ENCODE measurements at regions not wholly inside any gene's neighbourhood (a gene's known extent, or its start where the extent isn't known, plus 50 kb on each side); places are given as distances from the start of the nearest gene placed in this dataset.
"Not testable (repeated sequence)": the region's sequence is repeated elsewhere in the genome, so short reads cannot be mapped to it uniquely, and the experiment has no call there.

DNA sequence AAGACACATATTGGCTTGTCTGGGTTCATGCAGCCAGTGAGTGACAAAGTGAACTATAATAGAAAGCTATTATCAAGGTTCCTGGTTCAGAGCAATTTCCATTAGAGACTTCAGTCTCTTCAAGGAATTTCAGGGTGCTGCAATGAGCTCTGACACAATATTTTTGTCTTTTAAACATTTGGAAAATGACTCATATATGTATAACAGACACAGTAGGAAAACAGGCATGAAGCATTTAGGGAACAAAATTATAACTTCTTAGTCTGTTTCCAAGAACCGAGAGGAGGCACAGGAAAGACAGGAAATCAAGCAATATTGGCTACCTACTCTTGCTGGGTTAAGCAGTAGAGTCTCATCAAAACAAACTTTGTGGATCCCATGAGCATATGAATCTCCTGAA is 170.4 kb downstream of the PTPRC start:
- DNase-seq, result no peak

DNA sequence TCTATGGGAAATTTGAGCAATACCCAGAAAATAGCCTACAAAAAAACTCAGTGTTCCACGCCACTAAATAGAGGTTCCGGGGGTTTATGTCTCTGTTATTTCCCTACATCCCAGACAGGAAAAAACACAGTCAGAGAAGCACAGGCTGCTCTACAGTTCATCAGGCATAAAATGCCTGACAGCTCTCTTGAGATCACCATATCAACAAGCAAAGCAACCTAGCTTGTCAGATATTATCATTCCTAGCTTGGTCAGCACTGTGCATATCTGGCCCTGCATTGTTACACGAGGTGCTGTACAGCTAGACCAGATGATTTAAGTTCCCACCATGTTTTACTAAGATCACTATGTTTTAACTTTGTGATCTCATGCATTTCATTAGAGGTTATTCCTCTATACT is 172.6 kb downstream of the PTPRC start:
- DNase-seq, result no peak

DNA sequence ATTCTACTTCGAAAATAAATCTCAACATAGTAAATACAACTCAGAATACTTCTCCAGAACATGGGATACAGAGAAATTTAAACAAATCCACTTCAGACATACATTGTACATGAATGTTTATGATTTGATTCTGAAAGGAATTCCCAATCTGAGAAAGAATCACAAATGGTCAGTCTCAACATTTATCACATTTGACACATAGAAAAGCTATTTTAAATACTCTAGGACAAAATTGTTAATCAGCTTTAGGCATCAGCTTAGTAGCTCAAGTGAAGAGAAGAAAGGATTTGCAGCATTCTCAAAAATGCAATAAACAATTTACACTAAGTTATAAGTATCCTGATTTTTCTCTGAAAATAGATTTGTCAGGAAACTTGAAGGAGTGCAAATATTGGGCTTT is 184.8 kb downstream of the PTPRC start:
- no peak for DNase-seq

DNA sequence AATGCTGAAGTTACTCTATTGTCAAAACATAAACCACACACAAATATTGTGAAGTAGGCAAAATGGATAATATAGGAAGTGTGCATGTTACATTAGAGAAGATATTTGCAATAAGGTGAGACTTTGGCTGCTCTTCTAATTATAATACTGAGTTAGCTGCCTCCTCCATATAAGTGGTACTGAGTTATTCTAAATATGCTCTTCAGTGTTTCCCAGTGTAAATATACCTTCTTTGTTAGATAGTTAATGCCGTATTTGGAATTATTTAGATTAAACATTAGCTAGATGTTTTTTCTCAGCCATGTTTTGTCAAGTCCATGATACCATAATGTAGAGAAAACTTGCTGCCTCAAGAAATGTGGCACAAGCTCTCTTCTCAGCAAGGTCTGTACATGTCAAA is 186.4 kb downstream of the PTPRC start:
- DNase-seq, result no peak

DNA sequence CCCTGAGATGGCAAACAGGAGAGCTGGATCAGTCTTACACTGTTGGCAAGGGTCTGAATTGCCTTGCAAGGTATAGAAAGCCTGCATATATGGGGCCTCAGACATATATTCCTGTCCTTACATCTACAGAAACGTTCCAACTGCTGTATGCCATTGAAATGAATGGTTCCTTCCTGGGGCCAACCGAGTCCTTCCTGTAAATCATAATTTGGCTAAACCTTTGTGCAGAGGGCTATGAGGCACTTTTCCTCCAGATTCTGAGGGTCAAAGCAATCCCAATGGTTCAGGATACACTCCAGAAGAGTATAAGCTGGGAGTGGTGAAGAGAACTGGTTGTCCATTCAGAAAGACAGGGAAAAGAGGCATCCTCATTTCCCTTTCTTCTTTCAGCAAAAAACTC is 190.5 kb downstream of the PTPRC start:
- DNase-seq, result no peak

DNA sequence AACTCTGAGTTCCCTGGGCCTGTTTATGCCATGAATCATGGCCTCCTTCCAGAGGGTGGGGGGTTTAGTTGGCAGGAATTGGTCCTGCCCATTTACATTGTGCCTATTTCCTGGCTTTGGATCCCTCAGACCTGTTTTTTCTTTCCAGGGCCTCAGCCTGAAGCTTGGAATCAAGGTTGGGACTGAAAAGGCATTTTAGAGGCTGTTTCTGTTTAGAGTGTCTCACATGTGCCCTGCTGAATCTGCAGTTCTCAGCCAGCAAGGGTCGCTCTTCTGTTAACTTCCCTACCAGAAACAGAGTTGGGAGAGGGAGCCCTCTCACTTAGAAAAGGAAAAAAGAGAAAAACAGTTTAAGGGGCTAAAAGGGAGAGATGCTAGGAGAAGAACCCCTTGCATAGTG is 191.1 kb downstream of the PTPRC start:
- no peak for DNase-seq

DNA sequence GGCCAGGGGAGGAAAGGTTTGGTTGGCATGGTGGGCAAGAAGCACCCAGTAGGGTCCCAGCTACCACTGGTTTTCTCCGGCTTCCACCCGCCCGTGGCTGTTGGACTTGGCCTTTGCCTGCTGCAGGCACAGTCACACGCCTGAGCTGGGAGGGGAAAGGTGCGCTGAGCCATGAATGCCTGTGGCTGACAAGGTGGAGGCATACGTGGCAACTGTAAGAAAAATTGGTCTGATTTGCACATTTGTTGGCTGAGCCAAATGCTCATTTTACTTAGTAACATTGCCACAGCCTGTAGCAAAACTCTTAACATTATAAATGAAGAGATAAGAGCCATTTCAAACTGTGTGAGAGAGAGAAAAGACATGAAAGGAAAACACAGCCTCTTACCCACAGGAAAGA is 191.6 kb downstream of the PTPRC start:
- DNase-seq, result no peak

DNA sequence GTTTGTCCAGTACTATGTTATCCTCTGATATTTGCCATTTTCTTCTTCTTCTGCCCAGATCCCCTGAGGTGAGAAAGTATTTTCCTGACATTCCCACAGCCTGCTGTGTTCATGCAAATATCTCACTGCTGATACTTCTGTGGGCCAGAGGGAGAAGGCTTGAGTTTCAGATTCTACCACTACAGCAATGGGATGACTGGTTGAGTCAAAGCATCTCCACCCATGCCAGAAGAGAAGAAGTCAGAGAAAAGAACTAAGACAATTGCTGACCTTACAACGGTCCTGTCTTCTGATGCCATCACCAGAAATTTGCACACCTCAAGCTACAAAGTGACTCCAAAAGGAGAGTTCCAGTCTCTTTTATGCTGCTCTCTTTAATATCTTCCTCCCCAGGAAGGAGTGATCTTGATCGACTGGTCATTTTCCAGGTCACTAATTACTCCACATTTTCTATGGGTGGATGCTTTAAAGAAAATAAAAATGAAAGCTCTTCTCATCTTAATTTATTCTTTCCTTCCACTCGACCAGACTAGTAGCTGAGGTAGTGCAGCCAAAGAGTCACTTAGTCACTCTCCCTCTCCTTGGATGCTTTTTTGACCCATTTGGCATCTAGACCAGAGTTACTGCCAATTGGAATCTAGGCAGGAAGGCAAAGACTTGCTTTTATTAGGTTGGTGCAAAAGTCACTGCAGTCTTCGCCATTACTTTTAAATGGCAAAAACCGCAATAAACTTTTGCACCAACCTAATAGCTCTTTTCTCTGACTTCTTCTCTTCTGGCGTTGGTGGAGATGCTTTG is 195.1 kb downstream of the PTPRC start:
- no peak for DNase-seq

DNA sequence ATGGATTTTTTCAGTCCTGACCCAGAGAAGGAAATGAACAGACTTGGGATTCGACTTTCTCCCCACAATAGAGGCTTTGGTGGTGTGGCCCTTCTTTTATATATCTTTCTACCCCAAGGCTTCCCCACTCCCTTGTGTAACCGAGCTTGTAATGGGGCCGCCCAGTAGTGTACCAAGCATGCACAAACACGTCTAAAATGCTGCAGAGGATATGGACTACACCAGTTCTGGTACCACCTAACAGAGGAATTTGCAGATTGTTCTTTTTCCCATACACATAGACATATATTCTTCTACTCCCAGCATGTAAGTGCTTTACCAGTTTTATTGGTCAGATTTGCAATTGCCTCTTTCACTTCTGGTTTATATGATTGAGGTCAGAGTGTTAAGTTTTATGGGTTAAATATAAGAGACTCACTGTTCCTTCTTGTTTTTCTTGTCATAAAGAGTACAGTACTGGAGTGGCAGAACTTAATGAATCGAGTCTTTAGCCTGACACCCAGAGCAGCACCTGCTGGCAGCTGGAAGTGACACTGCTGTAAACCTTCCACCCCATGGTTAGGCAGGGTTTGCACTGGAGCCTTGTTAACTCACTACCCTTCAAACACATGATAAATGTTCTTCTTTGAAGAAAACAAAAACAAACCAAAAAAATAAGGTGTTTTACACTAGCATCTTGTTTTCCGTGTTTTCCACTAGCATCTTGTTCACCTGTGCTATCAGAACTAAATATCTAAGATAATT is 198.6 kb downstream of the PTPRC start:
- DNase-seq, result no peak

DNA sequence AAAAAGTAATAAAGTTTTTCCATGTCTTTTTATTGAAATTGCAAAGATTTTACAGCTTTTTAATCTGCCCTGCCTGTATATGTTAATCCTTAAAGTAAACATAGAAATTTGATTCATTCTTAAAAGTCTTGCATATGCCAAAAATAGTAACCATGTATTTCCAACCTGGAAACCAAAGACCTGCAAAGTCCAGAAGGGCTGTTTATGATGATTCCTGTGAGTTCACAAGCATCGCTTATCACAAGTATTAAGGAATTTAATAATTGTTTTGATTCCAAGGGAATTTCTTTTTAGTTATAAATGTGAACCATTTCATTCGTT is 199.1 kb downstream of the PTPRC start:
- DNase-seq, result no peak

DNA sequence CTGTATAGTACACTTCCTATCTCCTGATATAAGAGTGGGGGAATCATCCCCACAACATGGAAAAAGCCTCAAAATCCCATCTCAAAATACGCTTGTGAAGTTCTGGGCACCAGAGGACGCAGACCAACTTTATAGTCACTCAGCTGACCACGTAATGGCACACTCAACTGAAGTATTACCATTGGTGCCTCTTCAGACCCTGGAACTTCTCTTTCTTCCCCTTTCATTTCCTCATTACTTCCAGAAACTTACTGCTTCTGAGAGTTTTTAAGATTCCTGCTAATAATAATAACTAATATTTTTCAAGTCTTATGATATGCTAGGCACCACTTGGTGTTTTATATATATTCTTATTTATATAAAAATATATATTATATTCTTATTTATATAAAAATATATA is 202.6 kb downstream of the PTPRC start:
- DNase-seq, result no peak

DNA sequence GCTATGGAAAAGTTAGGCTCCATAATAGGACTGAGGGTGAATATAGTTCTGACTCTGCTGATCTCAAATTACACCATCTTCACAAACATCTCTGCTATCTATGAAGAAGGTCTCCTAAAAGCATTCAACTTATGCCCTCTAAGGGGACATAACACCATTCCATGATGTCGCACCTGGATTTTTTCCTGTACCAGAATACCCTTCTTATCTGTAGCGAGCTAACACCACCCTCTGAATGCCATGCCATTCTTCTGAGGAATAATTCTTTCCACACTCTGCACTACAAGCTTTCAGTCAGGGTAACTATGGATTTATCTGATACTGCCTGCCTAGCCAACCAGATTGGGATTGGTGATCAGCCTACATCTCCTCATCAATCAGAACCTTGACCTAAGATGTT is 203.8 kb downstream of the PTPRC start:
- DNase-seq, result no peak

DNA sequence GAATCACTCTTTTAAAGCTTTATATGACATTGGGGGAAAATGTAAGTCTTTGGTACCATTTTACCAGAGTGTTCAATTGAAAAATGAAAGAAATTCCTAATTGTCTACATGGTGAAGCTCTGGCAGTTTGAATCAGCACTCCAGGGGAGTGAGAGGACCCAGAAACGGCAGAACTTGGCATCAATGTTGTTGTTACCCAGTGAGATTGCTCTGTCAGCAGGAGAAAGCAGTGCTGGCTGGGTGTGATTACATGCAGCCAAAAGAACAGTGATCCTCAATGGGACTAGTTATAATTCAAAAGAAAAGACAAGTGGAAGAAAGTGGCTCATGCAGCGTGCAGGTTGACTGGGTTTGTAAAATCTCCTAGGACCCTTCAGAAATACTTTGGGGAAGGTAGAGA is 206.4 kb downstream of the PTPRC start:
- DNase-seq, result no peak

DNA sequence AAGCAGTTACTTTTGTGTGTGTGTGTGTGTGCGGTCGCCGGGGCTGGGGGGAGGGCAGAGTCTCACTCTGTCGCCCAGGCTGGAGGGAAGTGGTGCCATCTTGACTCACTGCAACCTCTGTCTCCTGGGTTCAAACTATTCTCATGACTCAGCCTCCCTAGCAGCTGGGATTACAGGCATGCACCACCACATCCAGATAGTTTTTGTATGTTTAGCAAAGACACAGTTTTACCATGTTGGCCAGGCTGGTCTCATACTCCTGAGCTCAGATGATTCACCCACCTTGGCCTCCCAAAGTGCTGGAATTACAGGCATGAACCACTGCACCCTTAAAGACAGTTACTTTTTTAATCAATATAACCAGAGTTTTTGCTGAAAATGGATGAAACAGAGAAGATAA is 207.0 kb downstream of the PTPRC start:
- no peak for DNase-seq

DNA sequence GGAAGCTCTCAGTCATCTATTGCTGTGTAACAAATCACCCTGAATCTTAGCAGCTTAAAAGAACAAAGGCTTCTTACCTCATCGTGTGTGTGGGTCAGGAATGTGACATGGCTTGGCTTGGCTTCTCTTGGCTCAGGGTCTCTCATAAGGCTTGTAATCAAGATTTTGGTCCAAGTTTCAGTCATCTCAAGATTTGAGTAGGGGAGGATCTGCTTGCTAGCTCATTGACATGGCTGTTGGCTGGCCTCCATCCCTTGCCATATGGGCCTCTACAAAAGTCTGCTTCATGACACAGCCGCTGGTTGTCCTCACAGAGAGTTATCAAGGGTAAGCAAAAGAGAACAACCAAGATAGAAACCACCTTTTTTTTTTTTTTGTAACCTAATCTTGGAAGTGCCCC is 207.7 kb downstream of the PTPRC start:
- DNase-seq, result no peak

DNA sequence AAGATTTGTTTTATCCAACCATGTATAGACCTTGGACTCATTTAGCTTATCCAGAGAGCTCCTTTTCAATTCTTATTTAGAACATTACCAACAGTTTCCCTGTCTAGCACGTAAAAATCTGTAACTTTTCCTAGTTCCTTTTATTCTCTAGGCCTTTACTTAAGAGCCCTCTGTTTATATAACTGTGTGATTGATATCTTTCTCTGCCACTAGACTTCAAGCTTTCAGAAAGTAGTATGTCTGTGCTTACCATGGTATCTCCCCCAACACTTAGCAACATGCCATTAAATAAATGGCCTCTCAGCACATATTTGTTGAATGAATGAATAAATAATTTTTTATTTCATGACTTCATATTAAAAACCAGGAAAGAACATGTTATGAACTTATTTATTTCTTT is 209.4 kb downstream of the PTPRC start:
- DNase-seq, result no peak

DNA sequence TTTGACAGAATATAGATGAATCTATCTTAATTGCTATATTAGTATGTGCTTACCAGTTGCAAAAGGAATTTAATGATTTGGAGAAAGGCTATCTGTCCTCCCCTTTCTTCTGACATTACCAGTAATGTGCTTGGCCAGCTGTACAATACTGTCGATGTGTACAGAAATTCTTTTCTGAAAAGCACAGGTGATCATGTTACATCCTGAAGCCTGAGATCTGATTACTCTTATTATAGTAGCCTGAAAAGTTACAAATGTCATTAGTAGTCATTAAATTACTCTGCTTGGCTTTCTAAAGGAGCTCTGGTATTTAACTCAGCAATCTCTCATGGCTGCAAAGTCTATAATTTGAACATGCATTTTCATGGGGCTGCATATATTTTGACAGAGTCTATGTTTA is 209.8 kb downstream of the PTPRC start:
- DNase-seq, result no peak

DNA sequence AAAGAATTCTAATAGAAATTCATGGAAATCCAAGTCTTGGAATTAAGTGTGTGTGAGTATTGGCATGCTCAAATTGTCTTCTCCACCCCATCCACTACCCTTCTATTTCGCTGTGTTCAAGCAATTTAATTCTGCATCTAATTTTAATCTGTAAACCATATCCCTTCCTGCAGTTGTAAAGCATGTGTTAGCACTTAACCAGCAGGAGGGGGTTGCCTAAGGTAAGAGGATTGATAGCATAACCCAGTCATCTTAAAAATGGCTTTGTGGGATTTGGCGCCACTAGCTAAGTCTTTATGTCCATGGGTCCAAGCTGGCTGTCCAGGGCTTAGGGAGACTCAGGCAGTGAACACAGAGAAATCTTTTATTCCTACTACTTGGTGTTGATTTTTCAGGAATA is 210.3 kb downstream of the PTPRC start:
- DNase-seq, result no peak

DNA sequence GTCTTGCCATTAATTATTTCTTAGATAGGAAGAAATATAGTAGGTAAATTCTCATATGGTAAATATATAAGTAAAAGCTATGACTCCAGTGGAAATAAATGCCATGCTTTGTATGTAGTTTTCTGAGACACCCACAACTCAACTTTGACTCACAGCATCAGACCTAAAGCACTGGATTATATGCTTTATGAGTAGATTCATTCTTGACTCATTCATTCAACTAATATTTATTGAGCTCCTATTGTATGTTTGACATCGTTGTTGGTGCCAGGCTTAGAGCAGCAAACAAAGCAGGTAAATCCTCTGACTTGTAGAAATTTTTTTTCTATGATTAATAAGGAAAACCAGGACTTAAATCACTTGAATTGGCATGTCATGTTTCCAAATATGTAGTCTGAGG is 211.4 kb downstream of the PTPRC start:
- DNase-seq, result no peak

DNA sequence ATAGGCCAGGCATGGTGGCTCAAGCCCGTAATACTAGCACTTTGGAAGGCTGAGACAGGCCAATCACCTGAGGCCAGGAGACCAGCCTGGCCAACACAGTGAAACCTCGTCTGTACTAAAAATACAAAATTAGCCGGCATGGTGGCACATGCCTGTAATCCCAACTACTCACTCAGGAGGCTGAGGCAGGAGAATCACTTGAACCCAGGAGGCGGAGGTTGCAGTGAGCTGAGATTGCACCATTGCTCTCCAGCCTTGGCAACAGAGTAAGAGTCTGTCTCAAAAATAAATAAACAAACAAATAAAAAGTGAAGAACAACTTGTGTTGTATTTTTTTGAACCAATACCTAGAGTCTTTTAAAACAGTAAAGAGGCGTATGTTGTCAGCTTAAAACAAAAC is 212.1 kb downstream of the PTPRC start:
- DNase-seq, result not testable (repeated sequence)

DNA sequence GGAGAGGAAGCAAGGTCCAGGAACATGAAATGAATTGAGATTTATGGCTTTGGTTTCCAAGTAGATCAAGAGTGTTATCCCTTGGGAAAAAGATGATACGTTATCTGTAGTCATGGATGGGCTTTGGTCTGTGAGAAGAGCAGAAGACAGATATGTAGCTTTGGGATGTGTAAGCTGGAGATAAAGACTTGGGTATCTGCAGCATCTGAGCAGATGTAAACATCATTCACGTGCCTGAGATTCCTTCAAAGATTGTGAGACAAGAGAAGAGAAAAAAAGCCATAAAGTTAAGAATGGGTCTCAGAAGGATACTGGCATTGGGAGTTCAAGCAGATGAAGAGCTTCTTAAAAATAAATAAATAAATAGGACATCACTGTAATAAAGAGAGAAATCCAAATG is 217.8 kb downstream of the PTPRC start:
- no peak for DNase-seq

DNA sequence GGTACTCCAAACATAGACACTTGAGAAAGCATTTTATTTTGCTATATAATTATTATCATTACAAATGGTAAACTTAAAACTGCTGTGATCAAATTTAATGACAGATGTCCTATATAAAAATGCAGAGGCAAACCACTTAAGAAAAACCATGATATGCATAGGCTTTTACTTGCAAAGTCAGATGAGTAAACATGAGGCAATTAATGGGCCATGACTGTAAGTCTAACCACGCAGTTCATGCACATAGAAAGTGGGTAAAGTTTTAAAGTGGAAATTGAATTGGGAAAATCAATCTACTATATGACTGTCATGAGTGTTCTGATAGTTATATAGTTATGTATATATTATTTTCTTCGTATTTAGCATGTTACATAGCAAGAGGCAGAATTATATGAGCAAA is 219.2 kb downstream of the PTPRC start:
- DNase-seq, result no peak

DNA sequence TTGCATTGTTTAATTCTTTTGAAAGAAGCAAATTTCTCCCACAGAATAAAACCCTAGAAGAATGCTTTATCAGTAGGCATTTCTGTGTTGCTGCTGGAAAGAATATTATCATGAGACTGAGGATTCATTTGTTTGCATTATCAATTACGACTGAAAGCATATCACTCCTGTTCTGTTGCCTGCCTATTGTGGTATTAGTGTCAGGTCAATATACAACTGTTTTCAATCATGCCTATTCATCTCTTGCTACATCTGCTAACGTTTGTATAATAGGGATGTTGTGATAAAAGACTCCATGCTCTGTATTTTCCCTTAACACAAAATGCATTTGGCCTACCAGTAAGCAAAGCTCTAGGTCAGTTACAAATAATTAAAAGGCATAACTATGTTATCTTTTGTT is 221.5 kb downstream of the PTPRC start:
- no peak for DNase-seq

DNA sequence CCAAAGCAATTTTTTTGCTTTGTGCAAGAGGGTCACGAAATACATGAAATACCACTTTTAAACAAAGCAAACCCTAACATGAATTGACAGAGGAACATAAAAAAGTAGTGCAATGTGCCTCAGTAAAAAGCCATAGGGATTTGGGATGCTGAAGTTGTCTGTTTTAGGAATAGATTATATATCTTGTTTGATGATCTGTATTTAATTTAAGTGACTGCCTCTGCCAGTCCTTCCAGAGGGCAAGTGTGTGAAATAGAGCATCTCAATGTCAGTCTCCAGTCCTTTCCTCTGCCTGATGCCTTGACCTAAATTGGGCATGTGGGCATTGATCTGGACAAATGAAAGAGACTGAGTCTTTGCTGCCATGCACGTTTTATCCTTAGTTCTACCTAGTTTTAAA is 222.8 kb downstream of the PTPRC start:
- DNase-seq, result no peak

DNA sequence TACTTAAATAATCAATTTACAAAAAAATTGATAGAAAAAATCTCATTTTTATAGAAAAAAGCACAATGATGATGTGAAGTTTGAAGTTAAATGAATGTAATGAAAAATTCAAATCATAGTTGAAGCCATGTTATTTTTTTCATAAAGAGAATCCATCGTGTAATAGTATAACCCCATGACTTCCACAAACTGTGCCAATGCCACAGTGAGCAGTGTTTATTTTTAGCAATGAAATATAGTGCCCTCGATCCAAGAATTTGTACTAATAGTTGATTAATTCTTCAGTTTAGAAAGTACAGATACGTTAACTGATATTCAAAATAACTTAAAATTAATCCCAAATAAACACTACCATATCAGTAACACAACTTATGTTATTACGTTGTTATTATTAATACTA is 225.9 kb downstream of the PTPRC start:
- DNase-seq, result no peak

Measured in activated T-cell treated with anti-CD3 and anti-CD28 coated beads, Interleukin-2, amount 50 U/mL, for 1 hour (primary cell).